Heart right ventricle (tissue), 16 donors: ENCODE measurements at regions not wholly inside any gene's neighbourhood (a gene's known extent, or its start where the extent isn't known, plus 50 kb on each side); places are given as distances from the start of the nearest gene placed in this dataset.
A peak's percentile ranks its signal among the peaks of the same experiment; 100 is the strongest.

Source experiments
- ATAC-seq, 8 donors: fragments of 200-7000 bp; cut with Tn5 transposase; one replicate each; pipeline ENCODE4 v1.9.1; 2020; ENCODE audit warnings: mild to moderate bottlenecking in 8 of 8, moderate library complexity in 8 of 8, moderate number of reproducible peaks in 1 of 8
- DNase-seq, 2 donors: peaks; one replicate each; pipeline ENCODE4 v3.0.0-alpha.2; 2020
- H3K27ac ChIP-seq, 10 donors: fragments of 200-600 bp; sonication (generic) in 2 of 10; one replicate each; pipeline versions ENCODE4 v1.5.0 to v1.8.0; 2020 to 2022; ENCODE audit warnings: mild to moderate bottlenecking in 3 of 10
- H3K27me3 ChIP-seq, 7 donors: fragments of 200-600 bp; one replicate each; pipeline ENCODE4 v1.8.0; 2021 to 2022; ENCODE audit warnings: mild to moderate bottlenecking in 2 of 7
- H3K36me3 ChIP-seq, 9 donors: fragments of 200-600 bp; sonication (generic) in 1 of 9; one replicate each; pipeline versions ENCODE4 v1.5.0 to v1.8.0; 2020 to 2022; ENCODE audit warnings: mild to moderate bottlenecking in 2 of 9
- H3K4me1 ChIP-seq, 9 donors: fragments of 200-600 bp; sonication (generic) in 1 of 9; one replicate each; pipeline versions ENCODE4 v1.5.0 to v1.8.0; 2020 to 2022; ENCODE audit warnings: mild to moderate bottlenecking in 4 of 9
- H3K4me3 ChIP-seq, 10 donors: fragments of 200-600 bp; sonication (generic) in 2 of 10; one replicate each; pipeline versions ENCODE4 v1.5.0 to v1.8.0; 2020 to 2022; ENCODE audit warnings: mild to moderate bottlenecking in 7 of 10, moderate library complexity in 2 of 10
- H3K9me3 ChIP-seq, 11 donors: fragments of 200-600 bp in 10 of 11; sonication (generic) in 2 of 11; one replicate each; pipeline versions ENCODE4 v1.5.0 to v1.8.0; 2013 to 2022; ENCODE audit warnings: mild to moderate bottlenecking in 2 of 11, control low read depth in 1 of 11, moderate library complexity in 1 of 11
- WGBS, 2 donors: extraction: QIAGEN DNeasy Blood & Tissue Kit; methylation state at CpG; one replicate each; pipeline ENCODE4 v1.1.7; 2013; ENCODE audit warnings: inconsistent platforms in 1 of 2; 5-methylcytosine and 5-hydroxymethylcytosine counted together
- intact Hi-C, 10 donors: fragments of 100-400 bp; cut with DNase I; formaldehyde crosslinking; loops; one replicate each; pipeline versions ENCODE4 v1.11.1 to v1.14.2; 2022
- TF ChIP-seq, protein P1 (sequence below), 9 donors: fragments of 200-600 bp; sonication (generic) in 2 of 9; IDR thresholded peaks; one replicate each; pipeline versions ENCODE4 v1.5.0 to v1.8.0; 2021 to 2022; ENCODE audit warnings: antibody characterized with exemption in 9 of 9, mild to moderate bottlenecking in 5 of 9, moderate library complexity in 1 of 9
- donor health status: Arrhythmogenic right ventricular cardiomyopathy.
- donor health status: ischemic (EF 13 %, LVEDD 7.1; RV severe dilation, severe dysfunction).
- donor health status: healthy with polysubstance abuse.
- donor health status: DM: no; HTN: yes; CAD: no.
- donor health status: DM: no; HTN: no; CAD: no.
- donor health status: ischemic (EF 25% LVEDD 6.9; RV normal size, moderate dysfunction).
- donor health status: ischemic (EF 25% LVEDD 5.7; RV mildly dilated, moderate dysfunction).
- donor health status: healthy.
- donor health status: DM: yes; HTN: yes; CAD: no.
- donor health status: Ischemic cardiomyopathy.
- donor health status: ischemic (EF 35%, LVEDD 5.7; RV mildly dilated, moderate dysfunction).
- donor health status: nonischemic (EF 11% LVEDD 7.7; RV severe dilation, severe dysfunction).
- donor health status: DM: yes; HTN: yes; CAD: no.
- donor health status: PGD.
- donor health status: ischemic (EF 29% LVEDD 5.4; RV normal size, mild dysfunction).
- donor health status: nonischemic (EF 23%, LVEDD 6.1; RV moderate dilation, normal function).

- DNase-seq (no peak), ATAC-seq (no peak)
- WGBS, 2 donors: 92 to 95% methylated on average over 3 of the region's 3 CpGs
- Histone ChIP-seq H3K4me1 (no peaks in the 10 kb centered on the region), H3K27ac (no peak overlapping the region), H3K36me3 (no peaks in the 10 kb centered on the region), H3K4me3 (no peak overlapping the region), H3K27me3 (no peaks in the 10 kb centered on the region), H3K9me3 (peaks cover 0 to 18% (median 0%) of the 10 kb centered on the region in 11 donors)
- TF ChIP-seq, protein P1, sequence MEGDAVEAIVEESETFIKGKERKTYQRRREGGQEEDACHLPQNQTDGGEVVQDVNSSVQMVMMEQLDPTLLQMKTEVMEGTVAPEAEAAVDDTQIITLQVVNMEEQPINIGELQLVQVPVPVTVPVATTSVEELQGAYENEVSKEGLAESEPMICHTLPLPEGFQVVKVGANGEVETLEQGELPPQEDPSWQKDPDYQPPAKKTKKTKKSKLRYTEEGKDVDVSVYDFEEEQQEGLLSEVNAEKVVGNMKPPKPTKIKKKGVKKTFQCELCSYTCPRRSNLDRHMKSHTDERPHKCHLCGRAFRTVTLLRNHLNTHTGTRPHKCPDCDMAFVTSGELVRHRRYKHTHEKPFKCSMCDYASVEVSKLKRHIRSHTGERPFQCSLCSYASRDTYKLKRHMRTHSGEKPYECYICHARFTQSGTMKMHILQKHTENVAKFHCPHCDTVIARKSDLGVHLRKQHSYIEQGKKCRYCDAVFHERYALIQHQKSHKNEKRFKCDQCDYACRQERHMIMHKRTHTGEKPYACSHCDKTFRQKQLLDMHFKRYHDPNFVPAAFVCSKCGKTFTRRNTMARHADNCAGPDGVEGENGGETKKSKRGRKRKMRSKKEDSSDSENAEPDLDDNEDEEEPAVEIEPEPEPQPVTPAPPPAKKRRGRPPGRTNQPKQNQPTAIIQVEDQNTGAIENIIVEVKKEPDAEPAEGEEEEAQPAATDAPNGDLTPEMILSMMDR (IDR thresholded peaks at IDR 0.05): no peak
- intact Hi-C loops: no loop called here
These were observed 152.3 kb downstream of the ADAM29 start for GRCh38 chr4:175070444-175070843.

DNA sequence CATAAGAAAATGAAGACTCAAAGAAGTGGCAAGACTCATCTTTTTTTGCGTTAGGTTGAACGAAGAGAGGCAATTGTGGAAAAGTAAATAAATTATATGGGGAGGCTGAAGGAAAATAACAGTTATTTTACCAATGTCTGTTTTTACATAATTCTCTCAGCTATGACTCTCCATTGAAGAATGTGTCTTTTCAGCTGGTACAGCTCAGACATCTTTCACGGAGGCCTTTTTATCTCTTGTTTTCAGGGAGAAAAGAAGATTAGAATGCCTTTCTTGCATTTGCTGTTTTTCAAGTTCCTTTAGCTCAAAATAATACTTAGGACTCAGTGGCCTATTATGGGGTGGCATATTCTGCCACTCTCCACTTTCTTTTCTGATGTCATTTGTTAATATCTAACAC lies 153.0 kb downstream of the ADAM29 start:
- Histone ChIP-seq H3K36me3 (no peaks in the 10 kb centered on the region), H3K4me1 (no peaks in the 10 kb centered on the region), H3K4me3 (no peak overlapping the region), H3K9me3 (peaks cover 0 to 18% (median 0%) of the 10 kb centered on the region in 11 donors), H3K27ac (peak overlapping the region in 1 of 10 donors; percentile 17), H3K27me3 (no peaks in the 10 kb centered on the region)
- intact Hi-C loops: no loop called here
- WGBS, 2 donors: 21 to 28% methylated on average over 3 of the region's 3 CpGs
- ATAC-seq: no peak
- TF ChIP-seq, protein P1 (IDR thresholded peaks at IDR 0.05): no peak
- no peak for DNase-seq

DNA sequence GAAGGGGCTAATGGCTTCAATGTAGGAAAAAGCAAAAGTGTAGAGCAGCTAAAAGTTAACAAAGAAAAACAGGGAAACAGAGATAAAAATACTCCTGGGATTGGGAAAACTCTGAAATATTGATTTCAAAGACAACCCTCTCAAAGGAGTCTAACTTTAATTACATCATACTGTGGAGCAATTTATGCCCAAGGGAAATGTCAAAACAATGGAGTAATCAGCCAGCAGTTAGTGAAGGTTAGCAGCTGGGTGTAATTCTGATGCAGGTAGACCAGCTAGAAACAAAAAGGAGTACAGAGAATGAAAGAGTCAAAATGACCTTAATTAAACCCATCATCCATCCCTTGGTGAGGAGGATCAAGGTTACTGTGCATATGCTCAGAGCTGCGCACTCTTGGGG lies 169.0 kb downstream of the ADAM29 start:
- intact Hi-C loops: no loop called here
- TF ChIP-seq, protein P1 (IDR thresholded peaks at IDR 0.05): no peak
- H3K4me1 ChIP-seq: no peaks in the 10 kb centered on the region
- ATAC-seq: no peak
- H3K27me3 ChIP-seq: no peaks in the 10 kb centered on the region
- no peak for DNase-seq
- H3K9me3 ChIP-seq: peaks cover 0 to 23% (median 0%) of the 10 kb centered on the region in 11 donors
- WGBS, 2 donors: 85 to 97% methylated on average over 1 of the region's 1 CpG
- H3K4me3 ChIP-seq: no peak overlapping the region
- H3K27ac ChIP-seq: no peak overlapping the region
- no peaks in the 10 kb centered on the region for H3K36me3 ChIP-seq

GRCh38 chr4:175090116-175090515 lies 172.0 kb downstream of the ADAM29 start:
- Histone ChIP-seq H3K9me3 (peaks cover 0 to 36% (median 0%) of the 10 kb centered on the region in 11 donors), H3K4me3 (no peak overlapping the region), H3K27me3 (no peaks in the 10 kb centered on the region), H3K27ac (no peak overlapping the region), H3K4me1 (no peaks in the 10 kb centered on the region), H3K36me3 (no peaks in the 10 kb centered on the region)
- ATAC-seq (no peak), DNase-seq (no peak)
- intact Hi-C loops: no loop called here
- TF ChIP-seq, protein P1 (IDR thresholded peaks at IDR 0.05): no peak
- WGBS, 2 donors: 59 to 64% methylated on average over 2 of the region's 2 CpGs
